Activated CD8-positive, alpha-beta T cell treated with anti-CD3 and anti-CD28 coated beads for 36 hours (primary cell): ENCODE measurements at regions not wholly inside any gene's neighbourhood (a gene's known extent, or its start where the extent isn't known, plus 50 kb on each side); places are given as distances from the start of the nearest gene placed in this dataset.

ENCODE experiments used
- ATAC-seq: fragments of 200-7000 bp; cut with Tn5 transposase; one replicate; pipeline ENCODE4 v1.10.0; 2021; ENCODE audit warnings: mild to moderate bottlenecking, moderate library complexity
- CTCF ChIA-PET: fragments of 350-600 bp; sonication (Branson Sonifier 250); formaldehyde crosslinking; loops from one replicate; lab custom pipeline; 2021; ENCODE audit warnings: antibody characterized with exemption; lab: Charles Lee
- POLR2A ChIA-PET: fragments of 350-600 bp; sonication (Branson Sonifier 250); formaldehyde crosslinking; loops from one replicate; lab custom pipeline; 2021; ENCODE audit warnings: antibody characterized with exemption; lab: Charles Lee
- DNase-seq: peaks from one replicate; pipeline ENCODE4 v3.0.0-alpha.2; 2020
- H3K27ac Mint-ChIP-seq: one replicate; pipeline ENCODE4 v1.8.0; 2021; ENCODE audit warnings: mild to moderate bottlenecking, mixed read lengths
- H3K27me3 Mint-ChIP-seq: one replicate; pipeline ENCODE4 v1.8.0; 2021; ENCODE audit warnings: mixed read lengths
- H3K36me3 Mint-ChIP-seq: one replicate; pipeline ENCODE4 v1.8.0; 2021; ENCODE audit warnings: low read depth, mixed read lengths
- H3K4me1 Mint-ChIP-seq: one replicate; pipeline ENCODE4 v1.8.0; 2021; ENCODE audit warnings: low read depth, mixed read lengths
- H3K4me3 Mint-ChIP-seq: one replicate; pipeline ENCODE4 v1.8.0; 2021; ENCODE audit warnings: mild to moderate bottlenecking, moderate library complexity, mixed read lengths
- H3K9me3 Mint-ChIP-seq: one replicate; pipeline ENCODE4 v1.8.0; 2021; ENCODE audit warnings: mixed read lengths
- intact Hi-C: fragments of 100-400 bp; cut with micrococcal nuclease; formaldehyde crosslinking; loops from one replicate; pipeline ENCODE4 v1.10.0; 2022
- TF ChIP-seq, protein P1 (sequence below): fragments of 200-600 bp; IDR thresholded peaks from one replicate; pipeline ENCODE4 v1.8.0; 2022; ENCODE audit warnings: antibody characterized with exemption, mild to moderate bottlenecking

DNA sequence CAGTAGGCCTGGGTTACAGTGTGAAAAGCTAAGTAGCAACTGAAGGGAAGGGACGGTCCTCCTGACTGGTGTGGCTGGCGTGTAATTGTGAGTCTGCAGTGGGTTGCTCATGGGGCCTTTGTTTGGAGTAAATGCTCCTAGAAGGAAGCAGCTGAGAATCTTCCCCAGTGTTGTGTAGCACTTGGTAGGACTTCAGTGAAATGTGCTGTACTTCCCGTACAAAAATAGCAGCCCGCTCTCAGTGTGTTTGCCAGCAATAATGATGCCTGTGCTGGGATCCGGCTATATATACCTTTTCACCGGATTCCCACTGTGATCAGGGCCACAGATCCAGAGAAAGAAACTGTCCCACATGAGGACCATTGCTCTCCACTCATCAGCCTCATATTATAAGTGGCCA lies 175.7 kb upstream of the NTM start:
- Mint-ChIP-seq H3K4me3 (no peak overlapping the region), H3K4me1 (no peaks in the 10 kb centered on the region), H3K36me3 (no peaks in the 10 kb centered on the region), H3K27ac (no peak overlapping the region), H3K27me3 (no peaks in the 10 kb centered on the region), H3K9me3 (no peaks in the 10 kb centered on the region)
- ATAC-seq (no peak), DNase-seq (no peak)
- TF ChIP-seq, protein P1, sequence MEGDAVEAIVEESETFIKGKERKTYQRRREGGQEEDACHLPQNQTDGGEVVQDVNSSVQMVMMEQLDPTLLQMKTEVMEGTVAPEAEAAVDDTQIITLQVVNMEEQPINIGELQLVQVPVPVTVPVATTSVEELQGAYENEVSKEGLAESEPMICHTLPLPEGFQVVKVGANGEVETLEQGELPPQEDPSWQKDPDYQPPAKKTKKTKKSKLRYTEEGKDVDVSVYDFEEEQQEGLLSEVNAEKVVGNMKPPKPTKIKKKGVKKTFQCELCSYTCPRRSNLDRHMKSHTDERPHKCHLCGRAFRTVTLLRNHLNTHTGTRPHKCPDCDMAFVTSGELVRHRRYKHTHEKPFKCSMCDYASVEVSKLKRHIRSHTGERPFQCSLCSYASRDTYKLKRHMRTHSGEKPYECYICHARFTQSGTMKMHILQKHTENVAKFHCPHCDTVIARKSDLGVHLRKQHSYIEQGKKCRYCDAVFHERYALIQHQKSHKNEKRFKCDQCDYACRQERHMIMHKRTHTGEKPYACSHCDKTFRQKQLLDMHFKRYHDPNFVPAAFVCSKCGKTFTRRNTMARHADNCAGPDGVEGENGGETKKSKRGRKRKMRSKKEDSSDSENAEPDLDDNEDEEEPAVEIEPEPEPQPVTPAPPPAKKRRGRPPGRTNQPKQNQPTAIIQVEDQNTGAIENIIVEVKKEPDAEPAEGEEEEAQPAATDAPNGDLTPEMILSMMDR = no peak
- POLR2A ChIA-PET = interaction anchor here (0.7 kb wide), 1 partner anchor 613 kb away, joined by 3 read pairs; no protein-coding TSS in a partner anchor
- CTCF ChIA-PET = no interaction called here
- intact Hi-C loops = no loop called here

DNA sequence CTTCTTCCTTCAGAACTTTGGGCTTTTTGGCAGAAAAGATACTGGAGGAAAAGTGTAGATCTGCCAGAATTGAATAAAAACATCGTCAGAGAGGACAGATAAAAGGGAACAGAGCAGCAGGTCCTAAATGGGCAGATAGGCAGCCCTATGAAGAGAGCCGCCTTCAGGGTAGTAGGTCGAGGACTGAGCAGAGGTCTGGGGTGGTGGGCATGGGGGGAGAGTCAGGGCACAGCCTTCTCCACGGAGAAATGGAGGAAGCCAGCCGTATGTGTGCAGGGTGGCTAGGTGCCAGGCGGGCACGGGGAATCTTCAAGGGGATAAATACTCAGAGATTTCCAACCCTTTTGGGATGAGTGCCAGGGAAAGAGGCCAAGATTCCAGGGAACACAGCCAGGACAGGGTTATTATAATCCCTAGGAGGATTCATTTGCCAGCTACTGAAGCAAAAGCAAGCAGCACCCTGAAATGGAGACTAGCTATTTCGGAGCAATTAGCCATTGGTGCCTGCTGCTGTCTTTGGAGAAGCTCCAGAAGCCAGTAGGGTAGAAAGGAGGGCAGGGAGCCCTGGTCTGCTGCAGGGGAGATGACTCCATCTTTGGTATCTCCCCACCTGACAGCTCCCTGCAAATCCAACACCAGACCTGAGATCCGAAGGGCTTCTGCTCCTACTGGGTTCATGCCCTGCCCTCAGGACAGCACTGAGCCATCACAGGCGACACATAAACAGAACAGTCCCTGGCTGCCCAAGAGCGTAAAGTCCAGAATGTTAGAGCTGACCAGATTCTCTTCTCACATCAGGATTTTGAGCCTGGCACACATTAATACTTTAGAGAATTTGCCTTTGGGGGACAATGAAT lies 174.5 kb upstream of the NTM start:
- H3K36me3 Mint-ChIP-seq = no peaks in the 10 kb centered on the region
- TF ChIP-seq, protein P1 = no peak
- intact Hi-C loops = no loop called here
- CTCF ChIA-PET = no interaction called here
- ATAC-seq (no peak), DNase-seq (no peak)
- H3K27ac Mint-ChIP-seq = no peak overlapping the region
- H3K4me1 Mint-ChIP-seq = no peaks in the 10 kb centered on the region
- no peaks in the 10 kb centered on the region for H3K9me3 Mint-ChIP-seq
- H3K27me3 Mint-ChIP-seq = no peaks in the 10 kb centered on the region
- no peak overlapping the region for H3K4me3 Mint-ChIP-seq
- POLR2A ChIA-PET = interaction anchor here (0.7 kb wide), 1 partner anchor 611 kb away, joined by 3 read pairs; no protein-coding TSS in a partner anchor

DNA sequence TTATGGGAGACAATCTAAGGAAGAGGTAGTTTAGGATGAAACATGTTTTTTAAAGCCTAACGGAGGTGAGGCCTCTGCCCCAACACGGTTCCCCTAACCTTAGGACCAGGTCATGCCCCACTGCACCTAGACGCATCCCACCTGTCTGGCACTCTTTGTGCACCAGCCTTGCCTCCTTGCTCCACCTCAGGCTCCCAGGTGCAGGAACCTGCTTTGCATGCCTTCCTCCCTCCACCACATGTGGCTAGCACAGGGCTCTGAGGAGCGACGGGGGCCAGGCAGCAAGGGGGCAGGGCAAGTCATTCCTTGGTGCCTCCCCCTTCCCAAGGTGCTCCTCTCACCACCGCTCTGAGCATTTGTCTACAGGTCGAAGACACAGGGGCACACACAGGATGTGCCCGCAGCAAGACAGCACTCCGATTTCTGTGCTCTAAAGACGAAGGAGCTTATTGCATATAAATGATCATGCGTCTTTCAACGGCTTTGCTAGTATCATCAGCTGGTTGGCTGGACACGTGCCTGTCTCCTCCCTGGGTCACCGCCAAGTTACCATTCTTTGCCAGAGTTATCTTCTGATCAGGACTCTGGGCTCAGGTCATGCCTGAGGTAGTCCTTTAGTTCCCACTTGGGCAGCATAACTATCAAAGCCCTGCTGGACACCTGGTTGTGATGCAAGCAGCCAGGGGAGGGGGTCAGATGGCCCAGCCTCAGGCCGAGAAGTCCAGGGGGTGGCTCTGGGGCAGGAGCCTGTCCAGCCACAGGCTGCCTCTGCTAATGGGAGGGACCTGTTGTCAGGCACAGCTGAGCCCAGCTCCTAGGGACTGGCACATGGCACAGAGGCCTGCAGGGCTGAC lies 172.0 kb upstream of the NTM start:
- Mint-ChIP-seq H3K36me3 (no peaks in the 10 kb centered on the region), H3K27me3 (no peaks in the 10 kb centered on the region), H3K4me3 (no peak overlapping the region), H3K4me1 (no peaks in the 10 kb centered on the region), H3K9me3 (no peaks in the 10 kb centered on the region), H3K27ac (no peak overlapping the region)
- DNase-seq = no peak
- ChIA-PET POLR2A (no interaction called here), CTCF (interaction anchor here (1.1 kb wide), 1 partner anchor 19 kb away, joined by 3 read pairs; no protein-coding TSS in a partner anchor)
- intact Hi-C loops = no loop called here
- no peak for ATAC-seq
- TF ChIP-seq, protein P1 = no peak

DNA sequence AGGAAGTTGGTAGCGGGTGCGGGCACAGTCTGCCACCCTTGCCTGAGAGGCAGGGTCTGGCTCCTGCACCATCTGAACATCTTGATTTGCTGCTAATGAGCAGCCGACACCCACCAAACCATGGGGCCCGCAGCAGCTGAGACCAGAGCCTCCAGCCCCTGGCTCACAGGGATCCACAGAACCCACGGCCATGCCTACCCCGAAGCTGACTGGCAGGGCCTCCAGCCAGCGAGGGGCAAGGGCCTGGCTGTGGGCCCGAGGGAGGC lies 171.5 kb upstream of the NTM start:
- POLR2A ChIA-PET = no interaction called here
- intact Hi-C loops = no loop called here
- TF ChIP-seq, protein P1 = no peak
- no peaks in the 10 kb centered on the region for H3K4me1 Mint-ChIP-seq
- no peaks in the 10 kb centered on the region for H3K27me3 Mint-ChIP-seq
- H3K36me3 Mint-ChIP-seq = no peaks in the 10 kb centered on the region
- H3K27ac Mint-ChIP-seq = no peak overlapping the region
- H3K9me3 Mint-ChIP-seq = no peaks in the 10 kb centered on the region
- CTCF ChIA-PET = interaction anchor here (1.1 kb wide), 1 partner anchor 18 kb away, joined by 3 read pairs; no protein-coding TSS in a partner anchor
- ATAC-seq (no peak), DNase-seq (no peak)
- H3K4me3 Mint-ChIP-seq = no peak overlapping the region

DNA sequence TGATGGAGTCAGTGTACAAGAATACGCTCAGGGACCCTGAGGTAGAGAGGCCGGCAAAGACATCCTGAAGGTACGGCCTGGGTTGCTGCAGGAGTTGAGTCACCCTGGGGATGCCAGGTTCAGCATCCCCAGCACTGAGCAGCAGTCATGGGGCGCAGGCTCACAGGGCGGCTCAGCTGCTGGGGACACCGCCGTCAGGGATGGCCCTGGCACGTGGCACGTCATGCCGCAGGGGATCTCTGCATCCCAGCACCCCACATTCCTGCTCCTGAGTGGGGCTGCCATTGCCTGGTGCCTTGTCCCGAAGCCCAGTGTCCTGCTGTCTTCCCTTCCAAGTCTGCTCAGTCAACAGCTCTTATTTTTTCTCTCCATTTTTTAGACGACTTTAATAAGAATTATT lies 168.7 kb upstream of the NTM start:
- no peaks in the 10 kb centered on the region for H3K27me3 Mint-ChIP-seq
- ATAC-seq (no peak), DNase-seq (no peak)
- TF ChIP-seq, protein P1 = no peak
- POLR2A ChIA-PET = no interaction called here
- H3K4me1 Mint-ChIP-seq = no peaks in the 10 kb centered on the region
- H3K9me3 Mint-ChIP-seq = no peaks in the 10 kb centered on the region
- CTCF ChIA-PET = no interaction called here
- intact Hi-C loops = no loop called here
- no peak overlapping the region for H3K4me3 Mint-ChIP-seq
- no peaks in the 10 kb centered on the region for H3K36me3 Mint-ChIP-seq
- no peak overlapping the region for H3K27ac Mint-ChIP-seq
